ENCODE measurements at regions not wholly inside any gene's neighbourhood (a gene's known extent, or its start where the extent isn't known, plus 50 kb on each side); places are given as distances from the start of the nearest gene placed in this dataset.

DNA sequence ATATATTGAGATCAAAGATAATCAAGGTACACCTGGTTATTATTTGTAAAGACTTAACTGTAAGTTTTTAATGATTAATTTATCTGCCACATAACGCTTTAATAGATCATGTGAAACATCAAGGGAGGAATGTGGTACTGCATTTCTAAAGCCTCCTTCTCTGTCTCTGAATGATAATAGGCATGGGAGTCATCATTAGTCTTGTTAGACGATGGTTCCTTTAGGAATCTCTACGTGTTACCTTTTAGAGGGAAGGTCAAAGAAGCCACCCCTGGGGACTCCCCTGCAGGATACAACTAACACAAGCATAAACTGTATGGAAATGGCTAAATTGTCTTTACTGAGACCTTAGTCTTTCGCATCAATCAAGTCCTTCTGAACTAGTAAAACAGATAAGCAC lies 173.6 kb upstream of the MCHR2 start:
- no peak overlapping the region for H3K4me3 ChIP-seq (ENCODE audit: low read depth, low read length)
- no peak for TF ChIP-seq CTCF (IDR thresholded peaks at IDR 0.05; ENCODE audit: insufficient read depth, low read depth, low read length)
- DNase-seq (ENCODE audit: low read depth), result no peak

DNA sequence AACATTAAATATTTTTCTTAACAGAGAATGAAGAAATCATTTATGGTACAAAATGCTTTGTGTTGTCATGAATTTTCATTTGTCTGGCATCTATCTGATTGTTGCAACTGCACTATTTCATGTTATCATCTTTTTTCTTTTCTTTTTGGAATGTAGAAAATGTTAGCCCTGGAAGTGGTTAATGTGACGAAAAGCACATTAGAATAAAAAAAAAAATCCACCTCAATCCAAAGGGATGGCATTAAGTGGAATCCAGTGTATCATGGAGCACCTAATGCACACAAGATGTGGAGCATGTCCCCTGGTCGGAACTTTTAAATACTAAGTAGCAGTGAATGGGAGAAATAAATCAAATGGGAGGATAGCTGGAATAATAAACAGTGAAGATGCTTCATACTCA lies 172.9 kb upstream of the MCHR2 start:
- no peak for DNase-seq (ENCODE audit: low read depth)
- TF ChIP-seq CTCF (IDR thresholded peaks at IDR 0.05; ENCODE audit: insufficient read depth, low read depth, low read length), result no peak
- no peak overlapping the region for H3K4me3 ChIP-seq (ENCODE audit: low read depth, low read length)

DNA sequence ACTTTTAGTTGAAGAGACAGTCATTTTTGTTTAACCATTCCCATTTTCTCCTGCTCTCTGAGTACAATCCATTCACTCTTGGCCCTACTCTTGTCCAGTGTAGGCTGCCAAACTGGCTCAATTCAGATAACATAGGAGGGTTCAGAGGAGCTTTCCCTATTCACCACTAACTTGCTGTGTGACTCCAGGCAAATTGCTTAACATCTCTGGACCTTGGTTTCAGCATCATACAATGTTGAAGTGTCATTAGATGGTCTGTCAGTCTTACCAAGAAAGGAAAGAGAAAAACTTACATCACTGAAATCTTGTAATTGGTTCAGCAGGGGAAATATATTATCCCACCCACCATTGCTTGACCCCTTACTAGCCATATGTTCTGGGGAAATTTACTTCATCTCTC lies 171.4 kb upstream of the MCHR2 start:
- H3K4me3 ChIP-seq (ENCODE audit: low read depth, low read length), result no peak overlapping the region
- DNase-seq (ENCODE audit: low read depth), result no peak
- no peak for TF ChIP-seq CTCF (IDR thresholded peaks at IDR 0.05; ENCODE audit: insufficient read depth, low read depth, low read length)

GRCh38 chr6:100163035-100163434 lies 169.0 kb upstream of the MCHR2 start:
- TF ChIP-seq CTCF (IDR thresholded peaks at IDR 0.05; ENCODE audit: insufficient read depth, low read depth, low read length), result no peak
- no peak for DNase-seq (ENCODE audit: low read depth)
- H3K4me3 ChIP-seq (ENCODE audit: low read depth, low read length), result no peak overlapping the region

GRCh38 chr6:100161782-100162365 lies 167.9 kb upstream of the MCHR2 start:
- no peak overlapping the region for H3K4me3 ChIP-seq (ENCODE audit: low read depth, low read length)
- TF ChIP-seq CTCF (IDR thresholded peaks at IDR 0.05; ENCODE audit: insufficient read depth, low read depth, low read length), result no peak
- DNase-seq (ENCODE audit: low read depth), result no peak

DNA sequence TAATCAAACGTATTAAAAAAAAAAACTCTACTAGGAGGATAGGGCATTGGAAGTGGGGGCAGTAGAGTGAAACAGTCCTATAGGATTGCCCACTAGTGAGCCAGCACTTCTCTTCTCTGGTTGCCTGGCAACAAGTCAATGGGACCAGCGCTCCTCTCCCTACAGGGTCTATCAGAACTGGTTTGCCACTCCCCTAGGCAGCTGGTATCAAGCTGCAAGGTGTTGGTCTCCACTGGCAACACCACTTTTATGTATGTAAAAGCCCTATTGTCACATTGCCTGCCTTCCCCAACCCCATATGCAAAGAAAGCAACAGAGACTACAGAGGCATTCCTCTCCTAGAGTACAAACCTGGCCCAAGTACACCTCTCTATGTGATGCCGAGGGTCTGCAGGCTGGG lies 166.9 kb upstream of the MCHR2 start:
- no peak for TF ChIP-seq CTCF (IDR thresholded peaks at IDR 0.05; ENCODE audit: insufficient read depth, low read depth, low read length)
- H3K4me3 ChIP-seq (ENCODE audit: low read depth, low read length), result no peak overlapping the region
- no peak for DNase-seq (ENCODE audit: low read depth)

GRCh38 chr6:100155141-100155540 lies 161.1 kb upstream of the MCHR2 start:
- TF ChIP-seq CTCF (IDR thresholded peaks at IDR 0.05; ENCODE audit: insufficient read depth, low read depth, low read length), result no peak
- no peak overlapping the region for H3K4me3 ChIP-seq (ENCODE audit: low read depth, low read length)
- no peak for DNase-seq (ENCODE audit: low read depth)
